Neural progenitor cell (in vitro differentiated cells): ENCODE measurements at regions not wholly inside any gene's neighbourhood (a gene's known extent, or its start where the extent isn't known, plus 50 kb on each side); places are given as distances from the start of the nearest gene placed in this dataset.

Experiments used
- EZH2phosphoT487 ChIP-seq: fragments of 200-600 bp; sonication (generic); IDR thresholded peaks from 2 replicates; pipeline ENCODE4 v1.6.1; 2017; ENCODE audit warnings: antibody characterized with exemption
- TF ChIP-seq, protein P1 (sequence below): fragments of 200-600 bp; sonication (generic); IDR thresholded peaks from 2 replicates; pipeline ENCODE4 v1.5.1; 2017; ENCODE audit warnings: antibody characterized with exemption, mild to moderate bottlenecking

DNA sequence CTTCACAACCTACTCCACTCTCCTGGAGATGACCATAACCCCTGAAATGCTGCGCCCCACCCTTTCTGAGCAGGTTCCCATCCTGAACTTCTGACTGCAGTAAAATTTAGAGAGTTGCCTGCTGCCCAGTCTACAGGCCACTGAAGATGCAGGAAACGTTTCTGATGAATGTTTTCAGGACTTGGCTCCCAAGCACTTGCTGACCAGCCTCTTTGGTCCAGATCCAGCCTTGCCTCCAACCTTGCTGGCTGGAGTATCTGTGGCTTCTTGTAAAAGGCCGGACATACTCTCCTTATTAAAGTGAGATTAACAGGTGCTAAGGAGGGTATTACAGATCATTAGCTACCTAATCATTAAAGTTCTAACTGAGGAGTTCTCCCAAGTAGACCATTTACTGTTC lies 70.3 kb upstream of the STXBP6 start:
- TF ChIP-seq, protein P1, sequence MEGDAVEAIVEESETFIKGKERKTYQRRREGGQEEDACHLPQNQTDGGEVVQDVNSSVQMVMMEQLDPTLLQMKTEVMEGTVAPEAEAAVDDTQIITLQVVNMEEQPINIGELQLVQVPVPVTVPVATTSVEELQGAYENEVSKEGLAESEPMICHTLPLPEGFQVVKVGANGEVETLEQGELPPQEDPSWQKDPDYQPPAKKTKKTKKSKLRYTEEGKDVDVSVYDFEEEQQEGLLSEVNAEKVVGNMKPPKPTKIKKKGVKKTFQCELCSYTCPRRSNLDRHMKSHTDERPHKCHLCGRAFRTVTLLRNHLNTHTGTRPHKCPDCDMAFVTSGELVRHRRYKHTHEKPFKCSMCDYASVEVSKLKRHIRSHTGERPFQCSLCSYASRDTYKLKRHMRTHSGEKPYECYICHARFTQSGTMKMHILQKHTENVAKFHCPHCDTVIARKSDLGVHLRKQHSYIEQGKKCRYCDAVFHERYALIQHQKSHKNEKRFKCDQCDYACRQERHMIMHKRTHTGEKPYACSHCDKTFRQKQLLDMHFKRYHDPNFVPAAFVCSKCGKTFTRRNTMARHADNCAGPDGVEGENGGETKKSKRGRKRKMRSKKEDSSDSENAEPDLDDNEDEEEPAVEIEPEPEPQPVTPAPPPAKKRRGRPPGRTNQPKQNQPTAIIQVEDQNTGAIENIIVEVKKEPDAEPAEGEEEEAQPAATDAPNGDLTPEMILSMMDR, result no peak
- no peak for TF ChIP-seq EZH2phosphoT487
